NCI-H345 treated with DMSO at 0.1 percent for 48 hours (cell line): ENCODE measurements at regions not wholly inside any gene's neighbourhood (a gene's known extent, or its start where the extent isn't known, plus 50 kb on each side); places are given as distances from the start of the nearest gene placed in this dataset.

Source experiments
- DNase-seq: peaks from one replicate; lab custom pipeline; 2025; ENCODE audit not compliant: unreplicated experiment; lab: John Stamatoyannopoulos, UW

- no peak for DNase-seq
Observed at GRCh38 chr3:64919934-64920333, 232.1 kb upstream of the ADAMTS9 start.

- no peak for DNase-seq
Observed at GRCh38 chr3:64918989-64919388, 231.2 kb upstream of the ADAMTS9 start.

GRCh38 chr3:64917914-64918453, 230.2 kb upstream of the ADAMTS9 start:
- DNase-seq: no peak

GRCh38 chr3:64916937-64917336, 229.1 kb upstream of the ADAMTS9 start:
- no peak for DNase-seq

- DNase-seq: no peak
Observed at GRCh38 chr3:64916192-64916798, 228.5 kb upstream of the ADAMTS9 start.

- no peak for DNase-seq
Observed at GRCh38 chr3:64915778-64916177, 228.0 kb upstream of the ADAMTS9 start.

- no peak for DNase-seq
Observed at GRCh38 chr3:64913515-64913914, 225.7 kb upstream of the ADAMTS9 start.

- DNase-seq: no peak
Observed at GRCh38 chr3:64911138-64911537, 223.3 kb upstream of the ADAMTS9 start.

GRCh38 chr3:64909757-64910467, 222.1 kb upstream of the ADAMTS9 start:
- no peak for DNase-seq

- DNase-seq: no peak
Observed at GRCh38 chr3:64909011-64909410, 221.2 kb upstream of the ADAMTS9 start.

GRCh38 chr3:64908251-64908685, 220.5 kb upstream of the ADAMTS9 start:
- DNase-seq: no peak

- no peak for DNase-seq
Observed at GRCh38 chr3:64905906-64906410, 218.2 kb upstream of the ADAMTS9 start.

GRCh38 chr3:64903006-64903405, 215.2 kb upstream of the ADAMTS9 start:
- no peak for DNase-seq

GRCh38 chr3:64901986-64902516, 214.3 kb upstream of the ADAMTS9 start:
- DNase-seq: no peak

- no peak for DNase-seq
Observed at GRCh38 chr3:64901522-64901885, 213.7 kb upstream of the ADAMTS9 start.

GRCh38 chr3:64900617-64901521, 213.1 kb upstream of the ADAMTS9 start:
- DNase-seq: no peak

- no peak for DNase-seq
Observed at GRCh38 chr3:64900156-64900555, 212.4 kb upstream of the ADAMTS9 start.

- no peak for DNase-seq
Observed at GRCh38 chr3:64898941-64899340, 211.1 kb upstream of the ADAMTS9 start.

- DNase-seq: no peak
Observed at GRCh38 chr3:64895991-64896895, 208.4 kb upstream of the ADAMTS9 start.
